ENCODE measurements at regions not wholly inside any gene's neighbourhood (a gene's known extent, or its start where the extent isn't known, plus 50 kb on each side); places are given as distances from the start of the nearest gene placed in this dataset.

DNA sequence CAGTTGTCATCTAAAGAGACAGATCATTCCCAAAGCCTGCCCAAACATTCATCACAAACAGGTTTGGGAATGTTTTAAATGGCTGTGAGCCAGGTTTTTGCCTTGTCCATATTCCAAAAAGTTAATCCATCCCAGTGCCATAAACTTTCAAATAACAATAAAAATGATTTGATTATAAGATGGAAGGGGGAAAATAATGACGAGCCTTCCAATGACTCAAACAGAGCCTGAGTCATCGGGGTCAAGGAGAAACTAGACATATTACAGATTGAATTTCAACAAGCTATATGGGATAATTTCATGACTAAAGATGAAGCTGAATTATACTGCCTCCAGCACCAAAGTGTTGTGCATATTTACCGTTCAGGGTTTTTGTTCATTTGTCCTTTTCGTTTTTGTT lies 195.8 kb upstream of the PKN2 start:
- no peak for TF ChIP-seq ZFX (IDR thresholded peaks at IDR 0.05)
- TF ChIP-seq, protein P1, sequence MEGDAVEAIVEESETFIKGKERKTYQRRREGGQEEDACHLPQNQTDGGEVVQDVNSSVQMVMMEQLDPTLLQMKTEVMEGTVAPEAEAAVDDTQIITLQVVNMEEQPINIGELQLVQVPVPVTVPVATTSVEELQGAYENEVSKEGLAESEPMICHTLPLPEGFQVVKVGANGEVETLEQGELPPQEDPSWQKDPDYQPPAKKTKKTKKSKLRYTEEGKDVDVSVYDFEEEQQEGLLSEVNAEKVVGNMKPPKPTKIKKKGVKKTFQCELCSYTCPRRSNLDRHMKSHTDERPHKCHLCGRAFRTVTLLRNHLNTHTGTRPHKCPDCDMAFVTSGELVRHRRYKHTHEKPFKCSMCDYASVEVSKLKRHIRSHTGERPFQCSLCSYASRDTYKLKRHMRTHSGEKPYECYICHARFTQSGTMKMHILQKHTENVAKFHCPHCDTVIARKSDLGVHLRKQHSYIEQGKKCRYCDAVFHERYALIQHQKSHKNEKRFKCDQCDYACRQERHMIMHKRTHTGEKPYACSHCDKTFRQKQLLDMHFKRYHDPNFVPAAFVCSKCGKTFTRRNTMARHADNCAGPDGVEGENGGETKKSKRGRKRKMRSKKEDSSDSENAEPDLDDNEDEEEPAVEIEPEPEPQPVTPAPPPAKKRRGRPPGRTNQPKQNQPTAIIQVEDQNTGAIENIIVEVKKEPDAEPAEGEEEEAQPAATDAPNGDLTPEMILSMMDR (conservative IDR thresholded peaks at IDR 0.05), result no peak
- no peak overlapping the region for H3K27ac ChIP-seq

DNA sequence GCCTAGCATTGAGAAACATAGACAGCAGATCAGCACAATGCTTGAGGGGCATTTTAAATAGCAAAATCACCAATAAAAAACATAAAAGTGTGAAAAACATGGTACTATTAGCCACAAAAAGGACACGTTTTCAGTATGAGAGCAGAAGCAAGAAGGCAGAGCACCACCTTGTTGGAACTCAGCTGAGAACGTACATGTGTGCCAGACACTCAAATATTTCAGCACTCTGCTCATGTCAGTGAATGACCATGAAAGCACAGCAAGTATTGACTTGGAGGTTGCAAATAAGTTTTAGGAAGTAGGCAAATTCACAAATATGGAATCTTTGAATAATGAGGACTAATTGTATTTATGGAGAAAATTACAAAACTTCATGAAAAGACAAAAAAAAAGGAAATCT lies 193.4 kb upstream of the PKN2 start:
- no peak overlapping the region for H3K27ac ChIP-seq
- TF ChIP-seq, protein P1 (conservative IDR thresholded peaks at IDR 0.05), result no peak
- no peak for TF ChIP-seq ZFX (IDR thresholded peaks at IDR 0.05)

DNA sequence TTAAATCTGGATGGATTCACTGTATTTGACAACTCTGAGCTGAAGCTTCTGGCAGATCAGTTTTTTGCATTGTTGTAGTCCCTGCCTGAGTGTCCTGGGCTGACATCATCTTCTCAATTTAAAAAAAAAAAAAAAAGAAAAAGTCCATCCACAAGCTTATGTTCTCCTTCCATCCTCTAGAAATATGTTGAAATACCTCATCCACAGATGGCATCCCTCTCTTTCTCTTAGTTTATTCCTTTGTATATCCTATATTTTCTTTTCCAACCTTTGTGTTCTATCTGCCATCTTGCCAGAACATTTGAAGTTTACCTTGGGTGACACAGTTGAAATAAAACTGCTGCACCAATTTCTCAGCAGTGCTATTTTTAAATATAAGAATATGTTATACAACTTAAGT lies 184.4 kb upstream of the PKN2 start:
- H3K27ac ChIP-seq, result no peak overlapping the region
- TF ChIP-seq, protein P1 (conservative IDR thresholded peaks at IDR 0.05), result no peak
- TF ChIP-seq ZFX (IDR thresholded peaks at IDR 0.05), result no peak

DNA sequence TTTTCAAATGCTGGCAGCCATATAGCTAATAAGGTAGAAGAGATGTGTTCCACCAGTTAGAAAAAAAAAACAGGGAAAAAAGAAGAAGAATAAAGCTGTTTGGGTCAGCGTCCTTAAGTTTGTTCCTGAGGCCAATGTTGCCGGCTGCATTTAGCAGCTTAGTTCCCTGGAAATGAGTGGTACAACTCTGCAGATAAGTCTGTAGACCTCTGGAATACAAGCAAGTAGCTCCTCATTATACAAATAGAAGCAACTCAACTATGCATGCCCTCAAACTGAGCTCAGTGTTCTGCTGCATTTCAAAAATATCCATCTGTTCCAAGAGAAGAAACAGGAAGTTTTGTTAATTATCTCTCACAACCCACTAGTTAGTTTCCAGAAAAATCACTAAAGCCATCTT lies 181.2 kb upstream of the PKN2 start:
- no peak for TF ChIP-seq ZFX (IDR thresholded peaks at IDR 0.05)
- TF ChIP-seq, protein P1 (conservative IDR thresholded peaks at IDR 0.05), result no peak
- no peak overlapping the region for H3K27ac ChIP-seq

DNA sequence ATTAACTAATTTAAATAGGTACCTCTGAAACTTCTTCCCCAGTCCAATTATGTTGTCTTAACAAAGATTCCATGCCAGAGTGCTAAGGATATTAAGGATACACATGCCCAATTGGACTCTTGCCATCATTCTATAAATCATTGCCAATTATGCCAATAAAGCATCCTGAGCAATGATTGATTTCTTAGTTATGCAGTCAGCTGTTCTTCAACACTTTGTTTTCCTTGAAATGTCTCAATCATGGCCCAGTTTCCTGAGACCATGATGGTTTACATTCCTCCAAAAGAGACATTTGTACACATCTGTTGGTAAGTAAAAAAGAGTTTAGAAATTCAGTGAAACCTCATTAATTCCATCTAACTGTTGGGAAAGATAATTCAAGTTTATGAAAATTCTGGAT lies 180.4 kb upstream of the PKN2 start:
- no peak overlapping the region for H3K27ac ChIP-seq
- no peak for TF ChIP-seq ZFX (IDR thresholded peaks at IDR 0.05)
- TF ChIP-seq, protein P1 (conservative IDR thresholded peaks at IDR 0.05), result no peak

DNA sequence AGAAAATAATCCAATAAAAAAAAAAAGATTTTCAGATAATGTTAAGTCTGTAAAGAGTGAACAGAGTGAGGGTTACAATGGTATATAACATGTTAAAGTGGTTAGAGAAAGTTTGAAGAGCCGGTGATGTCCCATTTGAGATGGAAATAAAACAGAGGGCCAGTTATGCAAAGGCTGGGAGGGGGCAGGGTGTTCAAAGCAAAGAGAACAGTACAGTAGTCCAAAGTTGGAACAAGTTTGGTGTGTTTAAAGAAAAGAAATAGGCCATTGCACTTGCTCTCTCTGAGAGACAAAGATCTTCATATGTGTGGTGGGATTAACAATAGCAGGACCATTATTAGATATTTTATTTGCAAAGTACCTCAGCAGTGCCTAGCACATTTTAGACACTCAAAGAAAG lies 179.5 kb upstream of the PKN2 start:
- TF ChIP-seq ZFX (IDR thresholded peaks at IDR 0.05), result no peak
- TF ChIP-seq, protein P1 (conservative IDR thresholded peaks at IDR 0.05), result no peak
- H3K27ac ChIP-seq, result no peak overlapping the region

DNA sequence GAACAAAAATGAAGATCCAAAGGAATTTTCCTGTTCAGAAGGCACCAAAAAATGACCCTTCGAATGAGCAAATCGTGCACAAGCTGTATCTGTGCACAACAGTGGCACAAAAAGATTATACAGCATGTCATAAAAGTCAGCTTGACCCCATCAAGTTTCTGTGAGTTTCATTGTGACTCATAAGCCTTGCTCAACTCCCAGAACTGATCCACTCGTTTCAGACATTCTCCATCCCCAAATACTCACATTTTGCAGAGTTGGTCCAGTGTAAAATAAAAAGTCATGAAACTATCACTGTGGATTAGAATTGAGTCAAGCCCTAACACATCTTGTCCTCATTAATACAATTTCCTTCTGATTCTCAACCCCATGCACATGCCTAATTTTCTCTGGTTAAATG lies 174.7 kb upstream of the PKN2 start:
- no peak for TF ChIP-seq ZFX (IDR thresholded peaks at IDR 0.05)
- TF ChIP-seq, protein P1 (conservative IDR thresholded peaks at IDR 0.05), result no peak
- no peak overlapping the region for H3K27ac ChIP-seq

Measured in C4-2B (cell line).